ENCODE measurements at regions not wholly inside any gene's neighbourhood (a gene's known extent, or its start where the extent isn't known, plus 50 kb on each side); places are given as distances from the start of the nearest gene placed in this dataset.

GRCh38 chr9:89963280-89963679, 358.5 kb downstream of the GADD45G start (continued):
- no peak for TF ChIP-seq ZSCAN18 (tag by site-specific recombination; IDR thresholded peaks at IDR 0.05)

- CTCF ChIA-PET = interaction anchor here (0.6 kb wide), 1 partner anchor 368 kb away, joined by 3 read pairs; no protein-coding TSS in a partner anchor
- H3K4me1 ChIP-seq (ENCODE audit: control insufficient read depth, insufficient read depth, low read length) = no peaks in the 10 kb centered on the region
- TF ChIP-seq HOXA7 (CRISPR knock-in tag; IDR thresholded peaks at IDR 0.05; ENCODE audit: borderline replicate concordance) (no peak), ZNF394 (tag by site-specific recombination; IDR thresholded peaks at IDR 0.05; ENCODE audit: borderline replicate concordance) (no peak), OVOL3 (tag by site-specific recombination; IDR thresholded peaks at IDR 0.05) (no peak), ZNF223 (tag by site-specific recombination; IDR thresholded peaks at IDR 0.05) (no peak), GFI1B (tag by site-specific recombination; IDR thresholded peaks at IDR 0.05) (no peak)
- H3K27ac ChIP-seq (ENCODE audit: extremely low read depth, low read depth, low read length) = no peak overlapping the region
- H3K36me3 ChIP-seq (ENCODE audit: control insufficient read depth in 2 of 2, insufficient read depth in 1 of 2, low read length in 2 of 2) = no peaks in the 10 kb centered on the region
- H3K9me3 ChIP-seq (ENCODE audit: control insufficient read depth, insufficient read depth, low read depth, low read length) = no peaks in the 10 kb centered on the region
- no peak overlapping the region for H3K4me3 ChIP-seq (ENCODE audit: low read depth, low read length)
- POLR2A ChIA-PET = no interaction called here
These were observed 362.7 kb downstream of the GADD45G start for GRCh38 chr9:89967527-89967926.

- TF ChIP-seq HOXA7 (CRISPR knock-in tag; IDR thresholded peaks at IDR 0.05; ENCODE audit: borderline replicate concordance) = no peak
- TF ChIP-seq ZBTB26 (tag by site-specific recombination; optimal IDR thresholded peaks at IDR 0.05) = no peak
- no peak for TF ChIP-seq ZBTB21 (tag by site-specific recombination; IDR thresholded peaks at IDR 0.05)
- no peak for TF ChIP-seq ZNF830 (tag by site-specific recombination; IDR thresholded peaks at IDR 0.05; ENCODE audit: low read depth)
- no peak for TF ChIP-seq AEBP2 (tag by site-specific recombination; IDR thresholded peaks at IDR 0.05; ENCODE audit: borderline replicate concordance)
- no peak for TF ChIP-seq PRDM1 (tag by site-specific recombination; IDR thresholded peaks at IDR 0.05)
- no peak for TF ChIP-seq ZNF146 (tag by site-specific recombination; IDR thresholded peaks at IDR 0.05)
- TF ChIP-seq ZXDB (tag by site-specific recombination; IDR thresholded peaks at IDR 0.05) = no peak
- TF ChIP-seq PBX3 (CRISPR knock-in tag; IDR thresholded peaks at IDR 0.05) = no peak
- no peak for TF ChIP-seq ZNF211 (tag by site-specific recombination; IDR thresholded peaks at IDR 0.05; ENCODE audit: low read depth)
- TF ChIP-seq ZNF302 (tag by site-specific recombination; IDR thresholded peaks at IDR 0.05; ENCODE audit: low read depth) = no peak
- no peak for TF ChIP-seq HOXC10 (CRISPR knock-in tag; IDR thresholded peaks at IDR 0.05)
- TF ChIP-seq ZNF843 (tag by site-specific recombination; IDR thresholded peaks at IDR 0.05) = no peak
- TF ChIP-seq ZBTB44 (tag by site-specific recombination; IDR thresholded peaks at IDR 0.05) = no peak
- TF ChIP-seq ZNF514 (tag by site-specific recombination; IDR thresholded peaks at IDR 0.05) = no peak
- no peak for TF ChIP-seq ZNF391 (tag by site-specific recombination; IDR thresholded peaks at IDR 0.05; ENCODE audit: borderline replicate concordance, low read depth)
- POLR2A ChIA-PET = no interaction called here
These were observed 364.4 kb downstream of the GADD45G start for GRCh38 chr9:89969156-89969675.

More at GRCh38 chr9:89969156-89969675, 364.4 kb downstream of the GADD45G start:
- CTCF ChIA-PET = interaction anchor here (0.6 to 2.1 kb wide), 4 partner anchors 7 to 367 kb away, joined by 3 to 11 read pairs (median 4); no protein-coding TSS in a partner anchor
- Histone ChIP-seq H3K36me3 (ENCODE audit: control insufficient read depth in 2 of 2, insufficient read depth in 1 of 2, low read length in 2 of 2) (no peaks in the 10 kb centered on the region), H3K4me3 (ENCODE audit: low read depth, low read length) (no peak overlapping the region), H3K4me1 (ENCODE audit: control insufficient read depth, insufficient read depth, low read length) (no peaks in the 10 kb centered on the region), H3K27ac (ENCODE audit: extremely low read depth, low read depth, low read length) (no peak overlapping the region), H3K9me3 (ENCODE audit: control insufficient read depth, insufficient read depth, low read depth, low read length) (no peaks in the 10 kb centered on the region)
